RWPE2 (cell line): ENCODE measurements at regions not wholly inside any gene's neighbourhood (a gene's known extent, or its start where the extent isn't known, plus 50 kb on each side); places are given as distances from the start of the nearest gene placed in this dataset.
A peak's percentile ranks its signal among the peaks of the same experiment; 100 is the strongest.
"Not testable (repeated sequence)": the region's sequence is repeated elsewhere in the genome, so short reads cannot be mapped to it uniquely, and the experiment has no call there.

Experiments
- ATAC-seq: fragments of 200-7000 bp; cut with Tn5 transposase; 3 replicates; pipeline ENCODE4 v1.9.1; 2021; ENCODE audit warnings: low read depth
- DNase-seq: peaks from one replicate; pipeline ENCODE4 v3.0.0-alpha.2; 2020; ENCODE audit warnings: low spot score
- H3K27ac ChIP-seq: fragments of 450-650 bp; 2 replicates; pipeline ENCODE4 v1.5.1; 2017; ENCODE audit warnings: mild to moderate bottlenecking; ENCODE audit not compliant: poor library complexity, severe bottlenecking
- H3K27me3 ChIP-seq: fragments of 250-450 bp; sonication (Bioruptor Pico); 2 replicates; pipeline ENCODE4 v1.5.1; 2021; ENCODE audit warnings: mild to moderate bottlenecking, moderate library complexity; ENCODE audit not compliant: insufficient read depth, poor library complexity, severe bottlenecking
- H3K36me3 ChIP-seq: fragments of 250-450 bp; sonication (Bioruptor Pico); 2 replicates; pipeline ENCODE4 v1.5.1; 2020; ENCODE audit warnings: low read depth, mild to moderate bottlenecking, moderate library complexity
- H3K4me1 ChIP-seq: fragments of 250-450 bp; sonication (Bioruptor Pico); 2 replicates; pipeline ENCODE4 v1.5.1; 2021; ENCODE audit warnings: mild to moderate bottlenecking, moderate library complexity; ENCODE audit not compliant: insufficient read depth, poor library complexity, severe bottlenecking
- H3K4me3 ChIP-seq: fragments of 250-450 bp; sonication (Bioruptor Pico); 2 replicates; pipeline ENCODE4 v1.5.1; 2021; ENCODE audit warnings: mild to moderate bottlenecking, moderate library complexity; ENCODE audit not compliant: severe bottlenecking
- H3K9me3 ChIP-seq: fragments of 250-450 bp; sonication (Bioruptor Pico); 2 replicates; pipeline ENCODE4 v1.5.1; 2021; ENCODE audit warnings: mild to moderate bottlenecking, moderate library complexity; ENCODE audit not compliant: severe bottlenecking
- CTCF ChIP-seq: fragments of 450-650 bp; IDR thresholded peaks from one replicate; pipeline ENCODE4 v1.5.1; 2017; ENCODE audit warnings: mild to moderate bottlenecking, moderate library complexity; ENCODE audit not compliant: poor library complexity, severe bottlenecking

GRCh38 chr2:220377482-220378155 is 750.2 kb downstream of the SLC4A3 start:
- H3K27ac ChIP-seq = no peak overlapping the region
- no peak for TF ChIP-seq CTCF
- H3K27me3 ChIP-seq = no peaks in the 10 kb centered on the region
- no peak for ATAC-seq
- no peak for DNase-seq
- no peaks in the 10 kb centered on the region for H3K9me3 ChIP-seq
- H3K4me3 ChIP-seq = no peak overlapping the region
- no peaks in the 10 kb centered on the region for H3K36me3 ChIP-seq
- no peaks in the 10 kb centered on the region for H3K4me1 ChIP-seq

GRCh38 chr2:220387758-220388157 is 760.3 kb downstream of the SLC4A3 start:
- not testable (repeated sequence) for ATAC-seq, H3K9me3 ChIP-seq, H3K4me1 ChIP-seq, H3K36me3 ChIP-seq, H3K27me3 ChIP-seq, DNase-seq, H3K27ac ChIP-seq, H3K4me3 ChIP-seq

GRCh38 chr2:220393711-220394110 is 766.3 kb downstream of the SLC4A3 start:
- no peaks in the 10 kb centered on the region for H3K9me3 ChIP-seq
- H3K27ac ChIP-seq = no peak overlapping the region
- DNase-seq = no peak
- no peak for TF ChIP-seq CTCF
- no peak overlapping the region for H3K4me3 ChIP-seq
- H3K4me1 ChIP-seq = no peaks in the 10 kb centered on the region
- H3K36me3 ChIP-seq = no peaks in the 10 kb centered on the region
- no peaks in the 10 kb centered on the region for H3K27me3 ChIP-seq
- ATAC-seq = no peak

GRCh38 chr2:220394433-220394832 is 767.0 kb downstream of the SLC4A3 start:
- H3K27me3 ChIP-seq = no peaks in the 10 kb centered on the region
- H3K9me3 ChIP-seq = no peaks in the 10 kb centered on the region
- DNase-seq (peak; percentile 65), ATAC-seq (peak; percentile 50; the same call in 1 of the 3 replicates)
- H3K4me1 ChIP-seq = no peaks in the 10 kb centered on the region
- no peak for TF ChIP-seq CTCF
- H3K27ac ChIP-seq = no peak overlapping the region
- no peaks in the 10 kb centered on the region for H3K36me3 ChIP-seq
- H3K4me3 ChIP-seq = no peak overlapping the region

- Histone ChIP-seq H3K9me3 (no peaks in the 10 kb centered on the region), H3K4me1 (no peaks in the 10 kb centered on the region), H3K27me3 (no peaks in the 10 kb centered on the region), H3K27ac (no peak overlapping the region), H3K36me3 (no peaks in the 10 kb centered on the region), H3K4me3 (no peak overlapping the region)
- no peak for TF ChIP-seq CTCF
- DNase-seq (no peak), ATAC-seq (no peak)
These were observed 768.9 kb downstream of the SLC4A3 start for GRCh38 chr2:220396287-220396686.
